ENCODE measurements at regions not wholly inside any gene's neighbourhood (a gene's known extent, or its start where the extent isn't known, plus 50 kb on each side); places are given as distances from the start of the nearest gene placed in this dataset.

DNA sequence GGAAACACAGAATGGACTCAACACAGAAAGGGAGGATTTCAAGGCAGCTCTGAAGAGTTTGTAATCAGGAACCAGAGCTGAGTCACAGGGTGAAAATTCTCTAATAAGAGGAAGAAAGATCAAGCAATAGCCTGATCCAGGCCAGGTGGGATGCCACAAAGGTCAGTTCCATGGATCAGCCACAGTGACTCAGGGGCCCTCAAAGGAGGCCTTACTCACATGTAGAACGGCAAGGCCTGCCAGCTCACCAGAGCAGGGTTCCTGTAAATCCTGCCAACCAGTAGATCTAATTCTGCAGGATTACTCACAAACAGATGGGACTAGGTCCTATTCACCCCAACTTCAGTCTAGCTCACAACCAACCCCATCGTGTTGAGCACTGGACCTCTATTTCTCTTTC, 78.3 kb upstream of the PPP2R3A start:
- Histone ChIP-seq H3K27me3 (ENCODE audit: control insufficient read depth in 2 of 2, insufficient read depth in 2 of 2, low read length in 2 of 2) (no peaks in the 10 kb centered on the region), H4K20me1 (ENCODE audit: insufficient read depth, low read length) (no peaks in the 10 kb centered on the region), H3K4me1 (ENCODE audit: control insufficient read depth in 1 of 2, insufficient read depth in 2 of 2, low read length in 2 of 2) (no peaks in the 10 kb centered on the region), H3K36me3 (replicated peaks in 1 of 2; ENCODE audit: control insufficient read depth in 1 of 2, insufficient read depth in 2 of 2, low read length in 2 of 2) (no peaks in the 10 kb centered on the region), H2AFZ (ENCODE audit: insufficient read depth, low read depth, low read length, poor library complexity, severe bottlenecking) (no peak overlapping the region), H3K4me2 (replicated peaks; ENCODE audit: extremely low read depth, low read length, poor library complexity, severe bottlenecking) (no peak overlapping the region), H3K79me2 (ENCODE audit: insufficient read depth, low read length) (no peaks in the 10 kb centered on the region), H3K9ac (ENCODE audit: insufficient read depth, low read length, poor library complexity, severe bottlenecking) (no peak overlapping the region), H3K9me3 (replicated peaks in 1 of 2; ENCODE audit: control insufficient read depth in 1 of 2, insufficient read depth in 1 of 2, low read length in 2 of 2) (no peaks in the 10 kb centered on the region), H3K4me3 (replicated peaks in 1 of 3; ENCODE audit: low read depth in 2 of 3, low read length in 3 of 3) (no peak overlapping the region), H3K27ac (ENCODE audit: low read depth in 1 of 2, low read length in 2 of 2) (no peak overlapping the region)
- TF ChIP-seq, protein P1, sequence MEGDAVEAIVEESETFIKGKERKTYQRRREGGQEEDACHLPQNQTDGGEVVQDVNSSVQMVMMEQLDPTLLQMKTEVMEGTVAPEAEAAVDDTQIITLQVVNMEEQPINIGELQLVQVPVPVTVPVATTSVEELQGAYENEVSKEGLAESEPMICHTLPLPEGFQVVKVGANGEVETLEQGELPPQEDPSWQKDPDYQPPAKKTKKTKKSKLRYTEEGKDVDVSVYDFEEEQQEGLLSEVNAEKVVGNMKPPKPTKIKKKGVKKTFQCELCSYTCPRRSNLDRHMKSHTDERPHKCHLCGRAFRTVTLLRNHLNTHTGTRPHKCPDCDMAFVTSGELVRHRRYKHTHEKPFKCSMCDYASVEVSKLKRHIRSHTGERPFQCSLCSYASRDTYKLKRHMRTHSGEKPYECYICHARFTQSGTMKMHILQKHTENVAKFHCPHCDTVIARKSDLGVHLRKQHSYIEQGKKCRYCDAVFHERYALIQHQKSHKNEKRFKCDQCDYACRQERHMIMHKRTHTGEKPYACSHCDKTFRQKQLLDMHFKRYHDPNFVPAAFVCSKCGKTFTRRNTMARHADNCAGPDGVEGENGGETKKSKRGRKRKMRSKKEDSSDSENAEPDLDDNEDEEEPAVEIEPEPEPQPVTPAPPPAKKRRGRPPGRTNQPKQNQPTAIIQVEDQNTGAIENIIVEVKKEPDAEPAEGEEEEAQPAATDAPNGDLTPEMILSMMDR (IDR thresholded peaks at IDR 0.05): no peak
- WGBS (ENCODE audit: insufficient coverage): 88% methylated on average over 1 of the region's 2 CpGs
- H3K27me3 Mint-ChIP-seq (ENCODE audit: low read depth in 3 of 3): peaks cover 0 to 3% (median 1%) of the 10 kb centered on the region in 3 donors
- no peaks in the 10 kb centered on the region for H3K4me1 Mint-ChIP-seq
- DNase-seq: no peak
- intact Hi-C loops (cut with micrococcal nuclease): no loop called here
- no peak overlapping the region for H3K4me3 Mint-ChIP-seq
- H3K27ac Mint-ChIP-seq: no peak overlapping the region
- H3K9me3 Mint-ChIP-seq: peaks cover 0 to 4% (median 1%) of the 10 kb centered on the region in 7 donors
- H3K36me3 Mint-ChIP-seq: no peaks in the 10 kb centered on the region

DNA sequence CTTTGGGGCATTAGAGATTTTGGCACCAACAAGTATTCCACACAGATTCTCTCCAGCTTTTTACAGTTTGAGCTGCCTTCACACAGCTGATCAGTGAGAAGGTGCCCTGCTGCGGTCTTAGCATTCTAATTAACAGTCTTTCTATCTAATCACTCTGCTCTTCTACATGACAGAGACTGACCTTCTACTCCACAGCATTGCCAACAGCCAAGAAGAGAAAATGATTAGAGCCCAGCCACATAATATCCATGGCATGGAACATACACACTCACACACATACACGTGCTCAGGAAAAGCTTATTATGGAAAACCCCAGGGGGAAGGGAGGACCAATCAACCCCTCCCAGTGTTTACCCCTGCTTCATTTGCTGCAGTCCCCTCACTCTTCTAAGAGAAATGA, 76.1 kb upstream of the PPP2R3A start:
- Histone ChIP-seq H2AFZ (ENCODE audit: insufficient read depth, low read depth, low read length, poor library complexity, severe bottlenecking) (no peak overlapping the region), H3K36me3 (replicated peaks in 1 of 2; ENCODE audit: control insufficient read depth in 1 of 2, insufficient read depth in 2 of 2, low read length in 2 of 2) (no peaks in the 10 kb centered on the region), H3K4me3 (replicated peaks in 1 of 3; ENCODE audit: low read depth in 2 of 3, low read length in 3 of 3) (no peak overlapping the region), H3K79me2 (ENCODE audit: insufficient read depth, low read length) (no peaks in the 10 kb centered on the region), H3K27ac (ENCODE audit: low read depth in 1 of 2, low read length in 2 of 2) (no peak overlapping the region), H3K27me3 (ENCODE audit: control insufficient read depth in 2 of 2, insufficient read depth in 2 of 2, low read length in 2 of 2) (no peaks in the 10 kb centered on the region), H3K4me2 (replicated peaks; ENCODE audit: extremely low read depth, low read length, poor library complexity, severe bottlenecking) (no peak overlapping the region), H3K9ac (ENCODE audit: insufficient read depth, low read length, poor library complexity, severe bottlenecking) (no peak overlapping the region), H3K4me1 (ENCODE audit: control insufficient read depth in 1 of 2, insufficient read depth in 2 of 2, low read length in 2 of 2) (no peaks in the 10 kb centered on the region), H4K20me1 (ENCODE audit: insufficient read depth, low read length) (no peaks in the 10 kb centered on the region), H3K9me3 (replicated peaks in 1 of 2; ENCODE audit: control insufficient read depth in 1 of 2, insufficient read depth in 1 of 2, low read length in 2 of 2) (no peaks in the 10 kb centered on the region)
- DNase-seq: no peak
- H3K4me3 Mint-ChIP-seq: no peak overlapping the region
- 70% methylated on average over 1 of the region's 2 CpGs for WGBS (ENCODE audit: insufficient coverage)
- H3K4me1 Mint-ChIP-seq: no peaks in the 10 kb centered on the region
- TF ChIP-seq, protein P1 (IDR thresholded peaks at IDR 0.05): no peak
- peaks cover 0 to 4% (median 3%) of the 10 kb centered on the region in 3 donors for H3K27me3 Mint-ChIP-seq (ENCODE audit: low read depth in 3 of 3)
- no peak overlapping the region for H3K27ac Mint-ChIP-seq
- H3K36me3 Mint-ChIP-seq: no peaks in the 10 kb centered on the region
- H3K9me3 Mint-ChIP-seq: peaks cover 0 to 3% (median 1%) of the 10 kb centered on the region in 7 donors
- intact Hi-C loops (cut with micrococcal nuclease): no loop called here
